H1 (cell line): ENCODE measurements at regions not wholly inside any gene's neighbourhood (a gene's known extent, or its start where the extent isn't known, plus 50 kb on each side); places are given as distances from the start of the nearest gene placed in this dataset.

Experiments
- BRCA1 ChIP-seq: IDR thresholded peaks from 2 replicates; pipeline ENCODE4 v1.6.1; 2012; ENCODE audit warnings: low read depth, low read length, improper control_type of control experiment
- HDAC2 ChIP-seq, 2 experiments: fragments of 300-600 bp in 1 of 2; sonication (generic) in 1 of 2; IDR thresholded peaks; 2 replicates each; pipeline ENCODE4 v1.6.1; 2011 to 2012; ENCODE audit warnings: low read depth in 2 of 2, low read length in 2 of 2, mild to moderate bottlenecking in 2 of 2, moderate library complexity in 2 of 2, borderline replicate concordance in 1 of 2, inconsistent platforms in 1 of 2
- SRF ChIP-seq: IDR thresholded peaks from 2 replicates; pipeline ENCODE4 v1.6.1; 2011; ENCODE audit warnings: mild to moderate bottlenecking, low read depth, low read length, moderate library complexity

GRCh38 chr7:118085000-118085399 lies 99.0 kb upstream of the LSM8 start (continued):
- no peak for TF ChIP-seq HDAC2 (IDR thresholded peaks at IDR 0.05; ENCODE audit: borderline replicate concordance in 1 of 2, low read depth in 2 of 2, low read length in 2 of 2)
- no peak for TF ChIP-seq SRF
- no peak for TF ChIP-seq BRCA1
